K562 (cell line): ENCODE measurements at regions not wholly inside any gene's neighbourhood (a gene's known extent, or its start where the extent isn't known, plus 50 kb on each side); places are given as distances from the start of the nearest gene placed in this dataset.

Experiments
- ATAC-seq: fragments of 200-7000 bp; cut with Tn5 transposase; 3 replicates; pipeline ENCODE4 v1.9.1; 2020; ENCODE audit warnings: moderate library complexity
- BruUV-seq: library from RNA; stranded (reverse); fragments of 400-500 nt; replicated peaks from 2 replicates; lab custom pipeline; 2021; lab: Mats Ljungman, UMichigan
- CTCF ChIA-PET: fragments of 300-600 bp; formaldehyde crosslinking; extraction: SDS; loops from one replicate; lab custom pipeline; 2021; ENCODE audit warnings: low intra/inter-chr PET ratio; lab: Yijun Ruan, JAX
- POLR2A ChIA-PET: fragments of 300-600, 350-650 bp; sonication (Branson Sonifier 250); formaldehyde crosslinking; extraction: SDS; loops from one replicate; lab custom pipeline; 2021; ENCODE audit warnings: antibody characterized with exemption, inconsistent platforms; lab: Yijun Ruan, JAX
- DNase-seq, 4 experiments: peaks; one replicate each; pipeline versions ENCODE4 v3.0.0 to v3.0.0-alpha.2; 2011 to 2018; ENCODE audit warnings: low spot score in 3 of 4, mixed read lengths in 3 of 4; ENCODE audit errors: extremely low read depth in 1 of 4
- FAIRE-seq: peaks from 2 replicates; lab custom pipeline; 2011; peaks lifted over from hg19 to GRCh38; lab: Jason Lieb, UNC
- H2AFZ ChIP-seq: 2 replicates; pipeline ENCODE4 v1.6.0; 2011; ENCODE audit warnings: low read depth, low read length, control low read depth, inconsistent platforms
- H3K27ac ChIP-seq: fragments of 200-600 bp; 3 replicates; pipeline ENCODE4 v1.8.0; 2011; ENCODE audit warnings: low read depth, mild to moderate bottlenecking, control low read depth, inconsistent platforms, low read length, moderate library complexity, mixed read lengths; ENCODE audit errors: extremely low read depth
- H3K27me3 ChIP-seq, 2 experiments: fragments of 300-600 bp in 1 of 2; 2 replicates in 1 of 2; 3 replicates in 1 of 2; pipeline versions ENCODE4 v1.6.0 to v1.8.0; 2011; ENCODE audit warnings: inconsistent platforms in 2 of 2, low read length in 2 of 2, mild to moderate bottlenecking in 1 of 2, mixed read lengths in 1 of 2, moderate library complexity in 1 of 2; ENCODE audit not compliant: control insufficient read depth in 2 of 2, insufficient read depth in 2 of 2
- H3K36me3 ChIP-seq: fragments of 300-600 bp; 3 replicates; pipeline ENCODE4 v1.8.0; 2011; ENCODE audit warnings: mild to moderate bottlenecking, low read length, inconsistent platforms; ENCODE audit not compliant: control insufficient read depth, insufficient read depth
- H3K4me1 ChIP-seq, 2 experiments: fragments of 200-600 bp in 1 of 2; replicated peaks in 1 of 2; 2 replicates in 1 of 2; 3 replicates in 1 of 2; pipeline versions ENCODE4 v1.5.1 to v1.8.0; 2011; ENCODE audit warnings: inconsistent platforms in 2 of 2, low read length in 2 of 2, mild to moderate bottlenecking in 1 of 2, mixed read lengths in 1 of 2, moderate library complexity in 1 of 2; ENCODE audit not compliant: control insufficient read depth in 2 of 2, insufficient read depth in 2 of 2
- H3K4me2 ChIP-seq: 2 replicates; pipeline ENCODE4 v1.6.1; 2011; ENCODE audit warnings: low read length, control low read depth, inconsistent platforms, mixed read lengths; ENCODE audit not compliant: insufficient read depth
- H3K4me3 ChIP-seq: fragments of 200-600 bp; sonication (generic), shearing (Covaris generic); 2 replicates; pipeline ENCODE4 v1.5.1; 2016; ENCODE audit warnings: control low read depth, inconsistent platforms
- H3K79me2 ChIP-seq: fragments of 200-600 bp; 3 replicates; pipeline ENCODE4 v1.8.0; 2011; ENCODE audit warnings: low read length, inconsistent platforms; ENCODE audit not compliant: control insufficient read depth, insufficient read depth
- H3K9ac ChIP-seq, 2 experiments: 2 replicates each; pipeline versions ENCODE4 v1.6.0 to v1.6.1; 2011; ENCODE audit warnings: low read depth in 2 of 2, low read length in 2 of 2, control low read depth in 1 of 2, inconsistent platforms in 1 of 2, mild to moderate bottlenecking in 1 of 2, mixed read lengths in 1 of 2; ENCODE audit not compliant: insufficient read depth in 1 of 2
- H3K9me1 ChIP-seq: one replicate; pipeline ENCODE4 v1.6.0; 2011; ENCODE audit warnings: inconsistent platforms, mild to moderate bottlenecking, low read length, moderate library complexity; ENCODE audit not compliant: control insufficient read depth, insufficient read depth
- H3K9me3 ChIP-seq: replicated peaks from 2 replicates; pipeline ENCODE4 v1.5.1; 2011; ENCODE audit warnings: low read depth, low read length, inconsistent platforms; ENCODE audit not compliant: control insufficient read depth, insufficient read depth
- H4K20me1 ChIP-seq: replicated peaks from 2 replicates; pipeline ENCODE4 v1.6.1; 2011; ENCODE audit warnings: low read length, inconsistent platforms, mixed read lengths; ENCODE audit not compliant: control insufficient read depth, insufficient read depth
- CEBPG ChIP-seq, 3 experiments: fragments of 200-800 bp in 1 of 3; sonication (Bioruptor generic) in 1 of 3; sonication (generic) in 1 of 3; formaldehyde crosslinking in 1 of 3; IDR thresholded peaks in 2 of 3; conservative IDR thresholded peaks in 1 of 3; 2 replicates each; pipeline versions ENCODE4 v1.6.1 to v1.8.0; 2016 to 2022; ENCODE audit warnings: missing compliant biosample characterization in 2 of 3, missing genetic modification characterization in 2 of 3, mild to moderate bottlenecking in 1 of 3, missing genetic modification reagents in 1 of 3
- CSDE1 ChIP-seq, 2 experiments: fragments of 450-650 bp; IDR thresholded peaks; 2 replicates each; pipeline ENCODE4 v1.6.1; 2016; ENCODE audit warnings: mild to moderate bottlenecking in 1 of 2
- GATAD2A ChIP-seq: fragments of 450-650 bp; IDR thresholded peaks from 2 replicates; pipeline ENCODE4 v1.6.1; 2017
- GATAD2B ChIP-seq: fragments of 450-650 bp; IDR thresholded peaks from 2 replicates; pipeline ENCODE4 v1.6.1; 2017; ENCODE audit warnings: mild to moderate bottlenecking, borderline replicate concordance
- MEIS2 ChIP-seq: fragments of 450-650 bp; IDR thresholded peaks from 2 replicates; pipeline ENCODE4 v1.6.1; 2014; ENCODE audit warnings: mild to moderate bottlenecking; ENCODE audit not compliant: partially characterized antibody
- NR1H2 ChIP-seq: sonication (generic); formaldehyde crosslinking; IDR thresholded peaks from 2 replicates; pipeline ENCODE4 v1.4.0; 2020; ENCODE audit warnings: mild to moderate bottlenecking, missing genetic modification reagents
- POU5F1 ChIP-seq: fragments of 150-350 bp; IDR thresholded peaks from 2 replicates; pipeline ENCODE4 v1.6.1; 2014; ENCODE audit warnings: borderline replicate concordance, low read length, low read depth, mild to moderate bottlenecking; ENCODE audit not compliant: partially characterized antibody
- PTTG1 ChIP-seq: fragments of 450-650 bp; IDR thresholded peaks from 2 replicates; pipeline ENCODE4 v1.6.1; 2016; ENCODE audit warnings: low read depth, mild to moderate bottlenecking, missing genetic modification characterization, missing compliant biosample characterization
- RBM17 ChIP-seq: fragments of 200-400 bp; formaldehyde crosslinking; IDR thresholded peaks from 2 replicates; pipeline ENCODE4 v1.6.1; 2017; ENCODE audit warnings: low read depth, mild to moderate bottlenecking, low read length, borderline replicate concordance
- SAFB2 ChIP-seq: fragments of 200-400 bp; formaldehyde crosslinking; IDR thresholded peaks from 2 replicates; pipeline ENCODE4 v1.6.1; 2018; ENCODE audit warnings: borderline replicate concordance, low read length, low read depth, moderate library complexity; ENCODE audit not compliant: severe bottlenecking
- TAF9B ChIP-seq: fragments of 450-650 bp; IDR thresholded peaks from 2 replicates; pipeline ENCODE4 v1.6.1; 2018; ENCODE audit warnings: mild to moderate bottlenecking; ENCODE audit not compliant: partially characterized antibody
- THRAP3 ChIP-seq: fragments of 450-650 bp; IDR thresholded peaks from 2 replicates; pipeline ENCODE4 v1.6.1; 2016; ENCODE audit warnings: mild to moderate bottlenecking, inconsistent platforms, borderline replicate concordance
- TRIM28 ChIP-seq: fragments of 450-650 bp; IDR thresholded peaks from 2 replicates; pipeline ENCODE4 v1.6.1; 2017
- WGBS: fragments of 100-300 bp; shearing (Covaris generic); methylation state at CpG from one replicate; pipeline ENCODE4 v1.1.6; 2016; ENCODE audit warnings: low coverage, mixed read lengths; ENCODE audit not compliant: insufficient coverage; ENCODE audit errors: missing lambda C conversion rate; 5-methylcytosine and 5-hydroxymethylcytosine counted together
- in situ Hi-C: fragments of 300-500 bp; cut with MboI; formaldehyde crosslinking; loops from 4 replicates; pipeline ENCODE4 v1.15.0; 2018; ENCODE audit warnings: inconsistent platforms, mixed read lengths
- intact Hi-C: fragments of 100-400 bp; cut with micrococcal nuclease; formaldehyde crosslinking; loops from 2 replicates; pipeline ENCODE4 v1.14.2; 2022
- TF ChIP-seq, protein P1 (sequence below): fragments of 250-450 bp; sonication (Bioruptor Pico); IDR thresholded peaks from 2 replicates; pipeline ENCODE4 v1.9.0; 2021; ENCODE audit warnings: mild to moderate bottlenecking

DNA sequence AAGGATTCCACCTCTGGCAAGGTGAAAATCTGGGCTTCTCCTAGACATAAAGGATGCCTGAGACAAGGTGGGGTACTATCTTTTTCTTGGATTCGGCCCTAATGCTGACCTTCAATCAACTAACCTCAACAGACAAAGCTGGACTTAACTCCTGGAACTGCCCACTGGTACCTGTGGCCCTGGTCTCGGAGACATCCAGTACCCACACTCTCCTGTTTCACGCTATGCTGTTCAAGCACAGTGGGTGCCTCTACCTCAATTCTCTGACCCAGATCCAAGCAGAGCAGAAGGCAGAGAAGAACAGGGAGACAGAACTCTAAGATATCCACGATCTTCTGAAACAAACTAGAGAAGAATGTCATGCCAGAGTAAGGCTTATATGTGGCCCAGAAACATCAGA is 189.8 kb upstream of the FOXQ1 start:
- H3K27me3 ChIP-seq = peaks cover 0 to 14% of the 10 kb centered on the region in 2 experiments; a peak in 1 of 5 replicates
- no peaks in the 10 kb centered on the region for H3K9me1 ChIP-seq
- no peak overlapping the region for H3K4me2 ChIP-seq
- H4K20me1 ChIP-seq = no peaks in the 10 kb centered on the region
- no peak overlapping the region for H3K9ac ChIP-seq
- H3K79me2 ChIP-seq = no peaks in the 10 kb centered on the region
- FAIRE-seq (no peak), ATAC-seq (no peak), DNase-seq (no peak)
- CTCF ChIA-PET = no interaction called here
- no peak overlapping the region for H3K4me3 ChIP-seq
- no peaks in the 10 kb centered on the region for H3K9me3 ChIP-seq
- H2AFZ ChIP-seq = no peak overlapping the region
- no peak overlapping the region for H3K27ac ChIP-seq
- TF ChIP-seq, protein P1, sequence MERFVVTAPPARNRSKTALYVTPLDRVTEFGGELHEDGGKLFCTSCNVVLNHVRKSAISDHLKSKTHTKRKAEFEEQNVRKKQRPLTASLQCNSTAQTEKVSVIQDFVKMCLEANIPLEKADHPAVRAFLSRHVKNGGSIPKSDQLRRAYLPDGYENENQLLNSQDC = no peak
- no peak for TF ChIP-seq CSDE1 (IDR thresholded peaks at IDR 0.05)
- no peak for TF ChIP-seq RBM17
- TF ChIP-seq THRAP3 = no peak
- no peak for TF ChIP-seq SAFB2
- no peak for TF ChIP-seq MEIS2
- TF ChIP-seq NR1H2 = no peak
- no TSS peak for BruUV-seq
- POLR2A ChIA-PET = interaction anchor here (0.7 kb wide), 1 partner anchor 72 kb away, joined by 3 read pairs; no protein-coding TSS in a partner anchor
- in situ Hi-C loops (no loop called here), intact Hi-C loops (no loop called here)
- no peaks in the 10 kb centered on the region for H3K4me1 ChIP-seq
- H3K36me3 ChIP-seq = no peaks in the 10 kb centered on the region
- 2% methylated on average over 4 of the region's 4 CpGs for WGBS

DNA sequence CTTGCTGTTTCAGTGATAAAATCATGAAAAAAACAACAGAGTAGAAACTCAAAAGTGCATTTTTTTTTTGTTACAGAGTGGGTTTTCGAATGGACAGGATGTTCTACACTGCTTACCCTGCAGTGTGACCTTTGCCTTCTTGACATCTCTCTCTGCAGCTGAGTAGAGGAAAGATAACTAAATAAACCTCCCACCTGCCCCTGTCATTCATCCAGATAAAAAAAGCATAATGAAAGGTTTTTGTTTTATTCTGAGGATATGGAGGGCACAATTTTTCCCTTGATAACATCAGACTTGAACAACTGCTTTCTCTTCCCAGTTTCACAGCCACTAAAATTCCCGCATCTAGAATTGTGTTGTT is 193.6 kb upstream of the FOXQ1 start:
- CTCF ChIA-PET = no interaction called here
- no peaks in the 10 kb centered on the region for H3K4me1 ChIP-seq
- in situ Hi-C loops = no loop called here
- no peaks in the 10 kb centered on the region for H3K79me2 ChIP-seq
- 0% methylated on average over 2 of the region's 2 CpGs for WGBS
- no peak overlapping the region for H3K27ac ChIP-seq
- no peaks in the 10 kb centered on the region for H4K20me1 ChIP-seq
- no peaks in the 10 kb centered on the region for H3K9me1 ChIP-seq
- H2AFZ ChIP-seq = no peak overlapping the region
- intact Hi-C loops = no loop called here
- H3K9me3 ChIP-seq = no peaks in the 10 kb centered on the region
- POLR2A ChIA-PET = no interaction called here
- no peak for DNase-seq
- no peak overlapping the region for H3K4me2 ChIP-seq
- H3K36me3 ChIP-seq = no peaks in the 10 kb centered on the region
- H3K9ac ChIP-seq = no peak overlapping the region
- peaks cover 0 to 2% of the 10 kb centered on the region in 2 experiments; a peak in 1 of 5 replicates for H3K27me3 ChIP-seq
- no TSS peak for BruUV-seq
- ATAC-seq = no peak
- TF ChIP-seq POU5F1 (no peak), PTTG1 (tag) (no peak), GATAD2B (no peak), TRIM28 (no peak), GATAD2A (no peak), TAF9B (no peak), CEBPG (CRISPR knock-in tag; IDR thresholded peaks at IDR 0.05) (no peak), CEBPG (tag; conservative IDR thresholded peaks at IDR 0.05 in 1 of 2, IDR thresholded peaks at IDR 0.05 in 1 of 2) (no peak)
- no peak overlapping the region for H3K4me3 ChIP-seq
- FAIRE-seq = no peak
